IPS-18a (cell line): ENCODE measurements at regions not wholly inside any gene's neighbourhood (a gene's known extent, or its start where the extent isn't known, plus 50 kb on each side); places are given as distances from the start of the nearest gene placed in this dataset.
"Not testable (repeated sequence)": the region's sequence is repeated elsewhere in the genome, so short reads cannot be mapped to it uniquely, and the experiment has no call there.

ENCODE experiments used
- H3K27ac ChIP-seq: one replicate; pipeline ENCODE4 v1.5.1; 2013; ENCODE audit warnings: low read length
- H3K27me3 ChIP-seq: one replicate; pipeline ENCODE4 v1.6.1; 2013; ENCODE audit warnings: mild to moderate bottlenecking, low read length; ENCODE audit not compliant: control insufficient read depth, insufficient read depth
- H3K36me3 ChIP-seq: one replicate; pipeline ENCODE4 v1.6.1; 2013; ENCODE audit warnings: low read depth, low read length; ENCODE audit not compliant: control insufficient read depth
- H3K4me1 ChIP-seq: one replicate; pipeline ENCODE4 v1.6.1; 2013; ENCODE audit warnings: low read depth, low read length; ENCODE audit not compliant: control insufficient read depth
- H3K4me3 ChIP-seq: one replicate; pipeline ENCODE4 v1.5.1; 2013; ENCODE audit warnings: low read length
- H3K9ac ChIP-seq: one replicate; pipeline ENCODE4 v1.6.1; 2013; ENCODE audit warnings: mild to moderate bottlenecking, low read length, moderate library complexity
- H3K9me3 ChIP-seq: one replicate; pipeline ENCODE4 v1.6.1; 2013; ENCODE audit warnings: low read depth, low read length; ENCODE audit not compliant: control insufficient read depth

DNA sequence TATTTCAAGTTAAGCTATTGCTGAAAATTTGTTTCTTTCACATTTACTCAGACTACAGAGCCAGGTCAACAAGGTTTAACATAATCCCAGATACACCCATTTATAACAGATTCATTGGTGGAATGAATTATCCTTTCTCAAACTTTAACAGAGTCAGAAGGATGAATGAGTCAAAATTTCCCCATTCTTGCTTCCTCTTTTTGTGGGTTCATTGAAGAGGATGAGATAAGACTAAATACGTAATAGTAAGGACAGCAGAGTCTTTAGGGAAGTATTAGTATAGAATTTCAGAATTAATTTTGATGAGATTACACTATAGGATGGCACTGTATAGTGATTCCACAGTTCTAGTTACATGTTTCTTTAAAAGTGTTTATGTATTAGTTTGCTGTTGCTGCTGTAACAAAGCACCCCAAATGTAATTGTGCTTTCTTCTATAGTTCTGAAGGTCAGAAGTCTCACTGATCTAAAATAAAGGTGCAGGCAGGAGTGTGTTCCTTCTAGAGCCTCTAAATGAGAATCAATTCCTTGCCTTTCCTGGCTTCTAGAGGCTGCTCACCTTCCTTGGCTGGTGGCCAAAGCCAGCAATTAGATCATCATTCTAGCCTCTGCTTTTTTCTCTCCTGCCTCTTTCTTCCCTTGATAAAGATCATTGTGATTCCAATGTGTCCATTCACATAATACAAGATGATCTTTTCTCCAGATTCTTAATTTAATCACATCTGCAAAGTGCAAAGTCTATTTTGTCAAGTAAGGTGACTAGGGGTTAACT, 309.3 kb upstream of the PIK3C3 start:
- Histone ChIP-seq H3K27me3 (no peaks in the 10 kb centered on the region), H3K27ac (no peak overlapping the region), H3K4me1 (no peaks in the 10 kb centered on the region), H3K4me3 (no peak overlapping the region), H3K9ac (no peak overlapping the region), H3K36me3 (no peaks in the 10 kb centered on the region), H3K9me3 (no peaks in the 10 kb centered on the region)

DNA sequence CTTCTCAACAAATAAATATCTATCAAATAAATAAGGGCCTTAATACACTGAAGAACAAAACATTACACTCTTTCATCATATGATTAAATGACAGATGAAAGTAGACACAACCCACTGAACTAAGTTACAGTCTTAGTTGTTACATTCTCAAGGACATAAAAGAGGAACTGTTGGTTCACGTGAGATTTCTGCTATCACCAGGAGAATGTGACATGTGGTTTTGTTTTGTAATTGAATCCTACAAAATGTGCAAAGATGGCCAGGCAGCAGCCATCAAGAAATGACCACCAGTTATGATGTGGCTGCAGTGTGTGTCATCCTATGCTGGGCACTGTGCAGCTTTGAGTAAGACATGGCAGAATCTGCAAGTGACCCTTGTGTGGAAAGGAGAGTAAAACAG, 310.6 kb upstream of the PIK3C3 start:
- no peaks in the 10 kb centered on the region for H3K4me1 ChIP-seq
- no peak overlapping the region for H3K9ac ChIP-seq
- no peaks in the 10 kb centered on the region for H3K9me3 ChIP-seq
- H3K27ac ChIP-seq, result no peak overlapping the region
- H3K4me3 ChIP-seq, result no peak overlapping the region
- H3K27me3 ChIP-seq, result no peaks in the 10 kb centered on the region
- H3K36me3 ChIP-seq, result no peaks in the 10 kb centered on the region

DNA sequence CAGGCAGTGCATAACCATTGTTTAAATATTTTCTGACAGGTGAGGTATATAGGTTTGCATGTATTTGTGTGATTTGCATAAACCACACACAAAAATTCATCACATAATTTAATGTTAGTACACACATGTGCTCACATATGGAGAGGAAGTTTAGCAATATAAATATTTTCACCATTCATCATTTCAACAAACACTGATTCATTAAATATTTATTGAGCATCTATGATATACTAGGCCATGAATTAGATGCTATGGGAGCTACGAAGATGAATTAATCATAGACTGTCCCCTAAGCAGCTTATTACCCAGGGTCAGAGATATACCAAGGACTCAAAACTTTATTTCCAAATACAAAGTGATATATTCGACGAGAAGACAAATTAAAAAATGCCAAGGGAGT, 311.6 kb upstream of the PIK3C3 start:
- Histone ChIP-seq H3K4me3 (no peak overlapping the region), H3K27ac (no peak overlapping the region), H3K36me3 (no peaks in the 10 kb centered on the region), H3K4me1 (no peaks in the 10 kb centered on the region), H3K27me3 (no peaks in the 10 kb centered on the region), H3K9ac (no peak overlapping the region), H3K9me3 (no peaks in the 10 kb centered on the region)

DNA sequence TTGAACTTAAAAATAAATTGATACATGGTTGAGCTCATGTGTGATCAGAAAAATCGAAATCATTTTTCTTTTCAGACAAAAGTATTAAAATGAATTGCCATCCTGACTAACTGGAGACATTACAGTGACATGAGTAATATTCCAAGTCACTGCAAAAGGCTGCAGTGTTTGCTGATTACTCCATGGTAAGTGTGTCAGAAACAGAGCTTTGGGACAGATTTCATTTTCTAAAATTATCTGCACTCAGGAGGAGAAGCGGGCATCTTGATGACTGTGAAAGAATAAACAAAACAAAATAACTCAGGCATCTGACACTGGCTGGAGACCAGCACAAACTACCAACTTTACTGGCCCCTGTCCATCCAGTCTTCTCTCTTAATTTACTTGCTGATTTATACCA, 312.3 kb upstream of the PIK3C3 start:
- H3K27me3 ChIP-seq, result no peaks in the 10 kb centered on the region
- H3K9me3 ChIP-seq, result no peaks in the 10 kb centered on the region
- H3K27ac ChIP-seq, result no peak overlapping the region
- no peak overlapping the region for H3K9ac ChIP-seq
- no peak overlapping the region for H3K4me3 ChIP-seq
- H3K36me3 ChIP-seq, result no peaks in the 10 kb centered on the region
- no peaks in the 10 kb centered on the region for H3K4me1 ChIP-seq

DNA sequence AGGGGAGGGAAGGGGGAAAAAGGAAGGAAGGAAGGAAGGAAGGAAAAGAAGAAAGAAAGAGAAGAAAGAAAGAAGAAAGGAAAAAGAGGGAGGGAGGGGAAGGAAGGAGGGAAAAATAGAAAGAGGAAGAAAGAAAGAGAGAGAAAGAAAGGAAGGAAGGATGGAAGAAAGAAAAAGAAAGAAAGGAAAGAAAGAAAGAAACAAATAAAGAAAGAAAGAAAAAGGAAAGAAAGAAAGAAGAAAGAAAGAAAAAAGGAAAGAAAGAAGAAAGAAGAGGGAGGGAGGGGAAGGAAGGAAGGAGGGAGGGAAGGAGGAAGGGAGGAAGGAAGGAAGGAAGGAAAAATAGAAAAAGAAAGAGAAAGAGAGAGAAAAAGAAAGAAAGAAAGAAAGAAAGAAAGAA, 315.8 kb upstream of the PIK3C3 start:
- Histone ChIP-seq H3K36me3 (no peaks in the 10 kb centered on the region), H3K27me3 (no peaks in the 10 kb centered on the region), H3K27ac (no peak overlapping the region), H3K9me3 (no peaks in the 10 kb centered on the region), H3K4me3 (no peak overlapping the region), H3K9ac (no peak overlapping the region), H3K4me1 (no peaks in the 10 kb centered on the region)

DNA sequence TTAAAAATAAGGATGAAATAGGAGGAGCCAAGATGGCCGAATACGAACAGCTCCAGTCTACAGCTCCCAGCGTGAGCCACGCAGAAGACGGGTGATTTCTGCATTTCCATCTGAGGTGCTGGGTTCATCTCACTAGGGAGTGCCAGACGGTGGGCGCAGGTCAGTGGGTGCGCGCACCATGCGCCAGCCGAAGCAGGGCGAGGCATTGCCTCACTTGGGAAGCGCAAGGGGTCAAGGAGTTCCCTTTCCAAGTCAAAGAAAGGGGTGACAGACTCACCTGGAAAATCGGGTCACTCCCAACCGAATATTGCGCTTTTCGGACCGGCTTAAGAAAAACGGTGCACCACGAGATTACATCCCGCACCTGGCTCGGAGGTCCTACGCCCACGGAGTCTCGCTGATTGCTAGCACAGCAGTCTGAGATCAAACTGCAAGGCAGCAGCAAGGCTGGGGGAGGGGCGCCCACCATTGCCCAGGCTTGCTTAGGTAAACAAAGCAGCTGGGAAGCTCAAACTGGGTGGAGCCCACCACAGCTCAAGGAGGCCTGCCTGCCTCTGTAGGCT, 323.2 kb upstream of the PIK3C3 start:
- H3K27ac ChIP-seq, H3K9me3 ChIP-seq, H3K36me3 ChIP-seq, H3K27me3 ChIP-seq, H3K4me1 ChIP-seq: not testable (repeated sequence)
- H3K9ac ChIP-seq, result peak overlapping the region; percentile 53
- peak overlapping the region; percentile 69 for H3K4me3 ChIP-seq

DNA sequence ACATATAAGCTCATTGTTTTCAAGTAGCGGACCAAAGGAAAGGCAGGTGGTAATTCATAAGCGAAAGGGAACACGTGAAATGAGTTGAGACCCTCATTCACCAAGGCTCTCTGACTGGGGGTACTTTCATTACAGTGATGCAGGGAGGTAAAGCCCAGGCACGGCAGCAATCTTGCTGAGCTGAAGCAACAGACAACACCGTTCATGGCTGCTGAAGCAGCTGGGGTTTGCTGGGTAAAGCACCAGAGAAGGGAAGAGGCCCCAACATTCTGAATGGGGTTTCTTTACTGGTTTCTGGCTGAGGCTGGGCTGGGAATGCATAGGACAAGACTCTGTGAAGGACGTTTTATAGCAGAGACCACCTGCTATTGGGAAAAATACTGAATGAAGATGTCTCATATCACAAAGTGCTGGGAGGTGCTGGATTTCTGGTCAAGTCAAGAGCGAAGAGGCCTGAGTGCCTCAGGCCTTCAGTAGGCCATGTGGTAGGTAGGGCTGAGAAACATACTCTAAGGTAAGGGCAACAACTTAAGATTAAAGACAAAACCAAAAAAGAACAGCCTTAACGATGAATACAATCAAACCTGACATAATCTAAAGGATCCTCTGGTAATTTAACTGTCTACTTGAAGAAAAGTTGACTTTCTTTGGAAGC, 324.7 kb upstream of the PIK3C3 start:
- H3K9ac ChIP-seq, result peak overlapping the region; percentile 53
- H3K27me3 ChIP-seq, result no peaks in the 10 kb centered on the region
- no peak overlapping the region for H3K27ac ChIP-seq
- no peaks in the 10 kb centered on the region for H3K9me3 ChIP-seq
- no peaks in the 10 kb centered on the region for H3K36me3 ChIP-seq
- peaks cover 6% of the 10 kb centered on the region for H3K4me1 ChIP-seq
- H3K4me3 ChIP-seq, result peak overlapping the region; percentile 69

DNA sequence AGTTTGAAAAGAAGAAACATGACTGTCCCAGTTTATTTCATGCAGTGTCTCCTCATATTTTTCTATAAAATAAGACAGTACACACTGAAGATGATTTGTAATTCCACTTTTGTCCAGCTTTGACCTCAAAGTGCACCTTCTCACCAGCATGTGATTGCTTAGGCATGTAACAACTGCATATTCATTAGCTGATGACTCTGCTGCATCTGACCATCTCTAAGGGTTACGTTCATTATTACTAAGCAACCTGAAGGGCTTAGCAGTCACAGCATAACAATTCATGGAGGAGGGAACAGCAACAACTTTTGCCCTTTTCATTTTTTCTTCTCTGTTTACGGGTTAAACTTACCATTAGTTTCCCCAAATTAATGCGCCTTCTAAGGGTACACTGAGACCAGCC, 330.6 kb upstream of the PIK3C3 start:
- no peak overlapping the region for H3K27ac ChIP-seq
- peaks cover 15% of the 10 kb centered on the region for H3K4me1 ChIP-seq
- no peaks in the 10 kb centered on the region for H3K27me3 ChIP-seq
- H3K9ac ChIP-seq, result no peak overlapping the region
- no peak overlapping the region for H3K4me3 ChIP-seq
- H3K9me3 ChIP-seq, result no peaks in the 10 kb centered on the region
- H3K36me3 ChIP-seq, result no peaks in the 10 kb centered on the region

DNA sequence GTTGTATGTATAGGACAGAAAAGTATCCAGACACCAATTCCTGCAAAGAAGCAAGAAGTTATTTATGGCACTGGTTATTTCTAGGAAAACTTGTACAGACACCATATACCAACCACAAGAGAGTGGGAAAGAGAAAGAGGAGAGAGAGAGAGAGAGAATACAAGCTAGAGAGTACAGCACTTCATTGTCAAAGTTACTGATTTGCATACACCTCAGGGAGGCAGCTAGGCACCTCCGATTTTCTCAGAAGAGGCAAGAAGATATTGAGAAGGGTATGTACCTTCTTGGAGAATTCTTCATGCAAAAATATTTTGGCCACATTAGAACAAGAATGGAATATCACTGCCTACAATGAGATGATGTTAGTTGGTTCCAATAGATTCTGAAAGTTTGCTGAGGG, 333.9 kb upstream of the PIK3C3 start:
- no peaks in the 10 kb centered on the region for H3K27me3 ChIP-seq
- H3K36me3 ChIP-seq, result no peaks in the 10 kb centered on the region
- no peak overlapping the region for H3K4me3 ChIP-seq
- H3K9me3 ChIP-seq, result no peaks in the 10 kb centered on the region
- no peak overlapping the region for H3K27ac ChIP-seq
- peaks cover 15% of the 10 kb centered on the region for H3K4me1 ChIP-seq
- no peak overlapping the region for H3K9ac ChIP-seq

DNA sequence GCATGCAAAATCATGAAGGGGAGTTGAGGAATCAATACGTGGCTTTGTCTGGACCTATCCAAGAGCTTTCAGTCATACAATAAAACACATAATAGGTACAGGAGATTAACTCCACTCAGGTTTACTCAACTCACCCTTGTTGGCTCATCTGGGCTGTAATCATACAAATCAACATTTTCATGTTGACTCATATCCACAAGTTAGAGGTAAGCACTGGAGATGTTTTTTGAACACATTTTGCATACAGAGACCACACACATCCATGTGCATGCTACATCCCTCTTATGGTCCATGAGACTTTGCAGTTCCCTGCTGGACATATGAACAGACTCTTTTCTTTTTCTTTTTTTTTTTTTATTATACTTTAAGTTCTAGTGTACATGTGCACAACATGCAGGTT, 336.9 kb upstream of the PIK3C3 start:
- no peaks in the 10 kb centered on the region for H3K9me3 ChIP-seq
- H3K36me3 ChIP-seq, result no peaks in the 10 kb centered on the region
- H3K9ac ChIP-seq, result no peak overlapping the region

DNA sequence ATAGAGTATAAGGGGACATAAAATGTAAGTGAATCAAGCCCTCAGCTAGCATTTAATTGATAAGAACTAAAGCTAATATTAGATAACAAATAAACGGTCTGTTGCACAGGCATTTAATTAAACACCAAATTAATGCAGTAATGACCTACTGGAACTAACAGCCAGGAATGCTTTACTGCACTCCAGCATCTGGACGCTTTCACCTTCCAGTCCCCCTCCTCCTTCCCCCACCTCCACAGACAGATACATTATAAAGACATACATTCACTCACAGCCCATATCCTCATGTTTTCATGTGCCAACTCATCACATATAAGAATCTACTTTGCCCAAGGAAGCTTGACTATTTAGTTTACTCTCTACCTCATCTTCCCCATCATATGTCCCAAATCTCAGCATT, 337.4 kb upstream of the PIK3C3 start:
- Histone ChIP-seq H3K27me3 (no peaks in the 10 kb centered on the region), H3K9me3 (no peaks in the 10 kb centered on the region), H3K27ac (no peak overlapping the region), H3K36me3 (no peaks in the 10 kb centered on the region), H3K4me3 (no peak overlapping the region), H3K4me1 (peaks cover 8% of the 10 kb centered on the region), H3K9ac (no peak overlapping the region)

More for the DNA sequence above, 336.9 kb upstream of the PIK3C3 start:
- no peaks in the 10 kb centered on the region for H3K27me3 ChIP-seq
- H3K4me3 ChIP-seq, result no peak overlapping the region
- H3K27ac ChIP-seq, result no peak overlapping the region
- H3K4me1 ChIP-seq, result peaks cover 8% of the 10 kb centered on the region
